ENCODE measurements at regions not wholly inside any gene's neighbourhood (a gene's known extent, or its start where the extent isn't known, plus 50 kb on each side); places are given as distances from the start of the nearest gene placed in this dataset.

DNA sequence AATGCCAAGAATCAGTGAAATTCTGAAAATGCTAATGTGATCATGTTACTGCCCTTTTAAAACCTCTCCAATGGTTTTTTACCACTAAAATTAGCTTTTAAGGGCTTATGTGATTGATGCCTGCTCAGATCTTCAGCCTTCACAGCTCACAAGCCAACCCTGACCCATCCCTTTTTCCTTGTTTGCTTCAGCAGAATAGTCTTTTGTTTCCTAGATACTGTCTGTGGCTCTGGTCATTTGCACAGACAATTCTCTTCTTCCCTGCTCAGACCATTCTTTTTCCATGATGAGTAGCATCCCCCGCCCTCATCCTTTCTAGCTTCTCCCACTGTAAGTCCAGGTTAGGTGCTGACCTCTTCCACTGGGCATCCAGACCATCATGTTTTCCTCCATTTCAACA is 164.9 kb upstream of the NT5C1B start:
- Mint-ChIP-seq H3K27ac (no peak overlapping the region), H3K27me3 (no peaks in the 10 kb centered on the region), H3K9me3 (no peaks in the 10 kb centered on the region), H3K4me3 (no peak overlapping the region), H3K36me3 (ENCODE audit: low read depth) (no peaks in the 10 kb centered on the region), H3K4me1 (ENCODE audit: low read depth) (no peaks in the 10 kb centered on the region)
- intact Hi-C loops (cut with micrococcal nuclease) = no loop called here

DNA sequence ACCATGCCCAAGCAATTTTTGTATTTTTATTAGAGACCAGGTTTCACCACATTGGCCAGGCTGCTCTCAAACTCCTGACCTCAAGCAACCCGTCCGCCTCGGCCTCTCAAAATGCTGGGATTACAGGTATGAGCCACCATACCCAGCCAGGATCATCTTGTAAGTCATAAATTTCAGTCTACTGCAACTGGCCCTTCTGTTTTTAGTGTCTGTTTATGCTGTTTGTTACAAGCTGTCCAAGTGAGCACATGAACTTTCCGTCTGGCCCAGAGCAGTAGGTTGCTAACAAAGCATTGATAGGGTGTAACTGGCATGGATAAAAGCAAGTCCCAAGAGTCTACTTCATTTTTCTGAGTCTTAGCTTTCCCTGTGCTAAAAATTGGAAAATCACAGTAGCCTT is 164.4 kb upstream of the NT5C1B start:
- H3K27ac Mint-ChIP-seq = no peak overlapping the region
- no peaks in the 10 kb centered on the region for H3K27me3 Mint-ChIP-seq
- H3K4me3 Mint-ChIP-seq = no peak overlapping the region
- no peaks in the 10 kb centered on the region for H3K36me3 Mint-ChIP-seq (ENCODE audit: low read depth)
- no peaks in the 10 kb centered on the region for H3K9me3 Mint-ChIP-seq
- intact Hi-C loops (cut with micrococcal nuclease) = no loop called here
- no peaks in the 10 kb centered on the region for H3K4me1 Mint-ChIP-seq (ENCODE audit: low read depth)

DNA sequence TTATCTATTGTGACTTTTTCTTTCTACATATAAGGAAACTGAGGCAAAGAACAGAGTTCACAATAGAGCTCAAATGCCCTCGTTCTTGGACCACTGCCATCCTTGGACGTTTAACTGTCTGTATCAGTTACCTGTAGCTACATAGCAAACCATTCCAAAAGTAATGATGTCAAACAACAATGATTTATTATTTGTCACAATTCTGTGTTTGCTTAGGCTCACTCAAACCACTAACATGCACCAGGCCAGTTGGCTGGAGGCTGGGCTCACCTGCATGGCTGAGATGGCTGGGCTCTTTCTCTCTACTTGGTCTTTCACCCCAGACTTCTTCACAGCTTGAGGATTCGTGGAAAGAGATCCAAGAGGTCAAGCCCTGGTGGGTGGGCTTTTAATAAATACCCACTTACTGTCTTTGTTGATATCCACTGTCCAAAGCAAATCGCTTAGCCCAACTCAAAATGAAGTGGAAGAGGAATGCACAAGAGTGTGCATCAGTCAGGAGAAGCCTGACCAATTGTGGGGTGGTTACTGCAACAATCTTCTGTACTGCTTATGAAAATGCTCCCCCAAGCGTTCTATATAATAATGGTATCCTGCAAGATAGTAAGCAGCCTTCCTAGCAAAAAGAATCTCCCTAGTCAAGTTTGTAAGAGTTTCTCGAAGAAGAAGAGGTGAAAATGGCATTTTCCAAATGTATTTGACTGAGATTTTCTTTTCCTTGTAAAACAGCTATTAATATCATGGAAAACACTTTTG is 163.5 kb upstream of the NT5C1B start:
- intact Hi-C loops (cut with micrococcal nuclease) = no loop called here

DNA sequence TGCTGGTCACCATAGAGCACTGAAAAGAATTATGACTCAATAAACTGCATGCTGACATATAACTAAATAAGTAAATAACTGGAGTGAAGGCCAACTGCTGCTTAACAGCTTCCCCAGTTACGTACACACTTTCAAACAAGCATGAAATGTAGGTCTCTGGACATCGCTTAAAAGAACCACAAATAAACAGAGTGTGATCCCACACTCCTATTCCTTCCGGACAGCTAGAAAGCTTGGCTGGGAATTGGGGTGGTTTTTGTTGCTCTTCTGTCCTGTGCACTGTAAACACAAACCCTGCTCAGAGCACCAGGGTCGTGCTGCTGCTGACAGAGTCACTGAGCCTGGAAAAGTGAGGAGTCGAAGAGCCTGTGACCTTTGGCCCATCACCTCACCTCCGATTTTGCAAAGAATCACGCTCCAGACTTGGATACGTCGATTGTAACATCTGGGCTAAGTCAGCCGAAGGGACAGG is 162.7 kb upstream of the NT5C1B start:
- H3K36me3 Mint-ChIP-seq (ENCODE audit: low read depth) = no peaks in the 10 kb centered on the region
- intact Hi-C loops (cut with micrococcal nuclease) = no loop called here
- no peaks in the 10 kb centered on the region for H3K9me3 Mint-ChIP-seq
- no peaks in the 10 kb centered on the region for H3K4me1 Mint-ChIP-seq (ENCODE audit: low read depth)
- no peak overlapping the region for H3K4me3 Mint-ChIP-seq
- no peaks in the 10 kb centered on the region for H3K27me3 Mint-ChIP-seq
- H3K27ac Mint-ChIP-seq = no peak overlapping the region

More for the DNA sequence above, 163.5 kb upstream of the NT5C1B start:
- Mint-ChIP-seq H3K4me1 (ENCODE audit: low read depth) (no peaks in the 10 kb centered on the region), H3K4me3 (no peak overlapping the region), H3K27me3 (no peaks in the 10 kb centered on the region), H3K27ac (no peak overlapping the region), H3K36me3 (ENCODE audit: low read depth) (no peaks in the 10 kb centered on the region), H3K9me3 (no peaks in the 10 kb centered on the region)

DNA sequence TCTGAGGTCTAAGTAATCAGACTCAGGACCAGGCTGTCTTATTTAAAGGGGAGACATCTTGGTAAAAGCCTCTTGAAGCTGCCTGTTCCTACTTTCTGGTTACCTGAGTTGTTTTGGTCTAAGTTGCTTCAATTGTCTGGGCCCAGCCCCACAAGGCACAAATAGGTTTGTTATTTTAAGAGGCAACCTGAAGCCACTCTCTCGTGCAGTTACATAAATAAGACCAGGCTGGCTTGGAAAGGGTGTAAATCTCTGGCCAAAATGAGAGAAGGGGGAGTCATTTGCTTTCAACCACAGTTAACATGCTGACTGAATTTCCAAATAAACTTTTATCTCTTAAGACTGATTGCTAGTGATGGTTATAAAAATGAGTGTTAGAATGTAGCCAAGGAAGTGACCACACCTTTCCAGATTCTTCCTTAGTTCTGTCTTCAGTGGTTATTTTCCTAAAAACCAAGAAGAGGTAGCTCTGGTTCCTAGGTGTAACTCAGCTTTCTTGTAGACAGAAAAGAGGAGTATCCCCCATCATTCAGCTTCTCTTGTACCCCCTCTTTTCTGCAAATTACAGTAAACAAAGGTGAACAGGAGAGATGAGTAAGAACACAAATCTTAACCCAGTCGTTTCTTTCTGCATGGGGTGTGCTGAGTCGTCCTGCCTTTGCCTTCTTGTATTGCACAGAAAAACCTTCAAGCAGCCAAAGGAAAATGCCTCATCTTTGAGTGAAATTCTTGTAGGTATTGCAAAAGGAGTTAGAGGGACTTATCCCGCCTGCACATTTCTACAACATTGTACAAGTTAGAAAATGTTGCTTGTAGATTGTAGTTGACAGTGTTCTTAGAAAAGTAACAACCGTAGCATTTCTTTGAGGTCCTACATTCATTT is 161.5 kb upstream of the NT5C1B start:
- H3K9me3 Mint-ChIP-seq = no peaks in the 10 kb centered on the region
- no peaks in the 10 kb centered on the region for H3K36me3 Mint-ChIP-seq (ENCODE audit: low read depth)
- H3K4me3 Mint-ChIP-seq = no peak overlapping the region
- no peaks in the 10 kb centered on the region for H3K27me3 Mint-ChIP-seq
- intact Hi-C loops (cut with micrococcal nuclease) = no loop called here
- no peak overlapping the region for H3K27ac Mint-ChIP-seq
- no peaks in the 10 kb centered on the region for H3K4me1 Mint-ChIP-seq (ENCODE audit: low read depth)

DNA sequence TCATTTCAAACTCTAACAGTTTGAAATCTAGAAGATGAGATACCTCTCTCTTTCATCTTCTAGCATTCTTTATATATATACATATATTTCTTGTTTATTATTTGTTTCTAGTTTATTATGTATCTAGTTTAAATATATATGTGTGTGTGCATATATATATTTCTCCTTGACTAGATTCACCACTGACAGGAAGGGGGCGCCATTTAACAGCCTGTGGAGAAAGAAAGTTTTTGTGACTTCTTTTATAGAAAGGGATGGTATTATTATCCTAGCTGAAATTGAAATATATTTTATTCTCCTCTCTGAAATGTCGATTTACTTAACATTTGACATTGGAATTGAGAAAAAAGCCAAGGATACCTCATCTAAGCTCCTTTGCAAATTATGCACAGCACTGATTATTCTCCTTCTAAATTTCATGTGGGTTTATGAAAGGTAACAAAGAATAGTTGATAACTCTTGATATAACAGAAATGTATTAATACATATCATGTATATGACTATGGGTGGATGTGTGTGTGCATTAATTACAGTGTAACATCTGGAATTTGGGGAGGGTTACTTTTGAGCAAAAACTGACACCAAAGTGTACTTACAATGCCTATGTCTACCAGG is 160.7 kb upstream of the NT5C1B start:
- intact Hi-C loops (cut with micrococcal nuclease) = no loop called here
- Mint-ChIP-seq H3K4me1 (ENCODE audit: low read depth) (no peaks in the 10 kb centered on the region), H3K27me3 (no peaks in the 10 kb centered on the region), H3K4me3 (no peak overlapping the region), H3K36me3 (ENCODE audit: low read depth) (no peaks in the 10 kb centered on the region), H3K9me3 (no peaks in the 10 kb centered on the region), H3K27ac (no peak overlapping the region)

DNA sequence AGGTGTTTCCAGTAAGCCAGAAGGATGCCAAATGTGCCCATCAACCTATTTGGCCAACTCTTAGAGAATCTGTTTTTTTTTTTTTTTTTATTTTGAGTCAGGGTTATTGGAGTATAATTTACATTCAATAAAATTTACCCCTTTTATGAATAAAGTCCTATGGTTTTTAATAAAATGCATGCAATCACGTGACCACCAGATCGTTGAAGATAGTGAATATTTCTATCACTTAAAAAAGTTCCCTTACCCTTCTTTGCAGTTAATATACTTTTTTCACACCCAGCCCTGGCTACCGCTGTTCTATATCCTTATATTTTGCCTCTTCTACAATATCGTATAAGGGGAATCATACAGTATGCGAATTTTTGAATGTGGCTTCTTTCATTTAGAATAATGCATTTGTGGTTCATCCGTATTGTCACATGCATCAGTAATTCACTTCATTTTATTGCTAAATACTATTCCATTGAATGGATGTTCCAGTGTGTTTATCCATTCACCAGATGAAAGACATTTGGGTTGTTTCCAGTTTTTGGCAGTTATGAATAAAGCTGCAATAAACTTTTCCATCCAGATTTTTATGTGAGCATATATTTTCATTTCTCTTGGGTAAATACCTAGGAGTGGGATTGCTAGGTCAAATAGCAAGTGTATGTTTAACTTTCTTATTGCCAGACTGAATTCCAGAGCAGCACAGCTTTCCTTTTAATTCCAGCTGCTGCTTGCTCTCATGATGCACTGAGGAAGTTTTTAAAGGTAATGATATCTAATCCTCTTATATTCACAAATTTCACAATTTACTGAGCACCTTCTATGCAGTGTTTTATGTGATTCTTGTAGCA is 156.3 kb upstream of the NT5C1B start:
- H3K4me1 Mint-ChIP-seq (ENCODE audit: low read depth) = no peaks in the 10 kb centered on the region
- no peaks in the 10 kb centered on the region for H3K27me3 Mint-ChIP-seq
- H3K9me3 Mint-ChIP-seq = no peaks in the 10 kb centered on the region
- intact Hi-C loops (cut with micrococcal nuclease) = no loop called here
- no peaks in the 10 kb centered on the region for H3K36me3 Mint-ChIP-seq (ENCODE audit: low read depth)
- H3K4me3 Mint-ChIP-seq = no peak overlapping the region
- no peak overlapping the region for H3K27ac Mint-ChIP-seq

DNA sequence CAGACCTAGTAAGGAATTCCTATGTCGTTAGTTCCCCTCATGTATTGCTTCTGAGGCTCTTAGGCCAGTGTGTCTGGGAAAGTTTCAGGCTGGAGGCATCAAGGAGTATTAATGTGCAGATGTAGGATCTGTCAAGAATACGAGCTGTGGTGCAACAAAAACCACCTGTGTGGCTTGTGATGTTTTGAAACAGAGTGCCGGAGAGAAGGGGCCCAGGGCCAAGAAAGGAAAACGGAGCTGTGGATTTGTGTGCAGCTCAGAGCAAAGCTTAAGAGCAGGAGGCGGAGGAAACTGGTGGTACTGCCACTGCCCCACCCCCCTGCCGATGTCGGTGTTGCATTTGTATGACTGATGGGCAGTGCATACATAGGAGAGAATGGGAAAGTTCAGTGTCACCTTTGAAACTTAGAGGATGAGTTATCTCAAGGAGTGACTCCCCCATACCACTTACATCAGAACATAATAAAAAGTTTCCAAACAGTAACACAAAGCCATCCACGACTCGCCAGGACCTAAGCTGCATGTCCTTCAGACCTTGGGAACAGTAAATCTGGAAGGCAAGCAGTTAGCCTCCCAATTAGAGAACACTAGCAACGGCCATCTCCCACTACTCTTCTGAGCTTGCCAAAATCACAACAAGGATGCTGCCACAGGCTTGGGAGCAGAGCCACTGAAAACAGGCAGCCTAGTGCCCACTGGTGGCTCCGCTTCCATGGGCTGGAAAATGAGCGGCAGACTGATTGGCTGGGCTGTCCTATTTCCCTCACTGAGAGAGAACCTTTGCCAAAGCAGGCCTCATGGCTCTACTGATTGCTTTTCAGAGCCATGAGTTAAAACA is 152.7 kb upstream of the NT5C1B start:
- no peaks in the 10 kb centered on the region for H3K27me3 Mint-ChIP-seq
- intact Hi-C loops (cut with micrococcal nuclease) = no loop called here
- H3K27ac Mint-ChIP-seq = no peak overlapping the region
- H3K4me3 Mint-ChIP-seq = no peak overlapping the region
- H3K36me3 Mint-ChIP-seq (ENCODE audit: low read depth) = no peaks in the 10 kb centered on the region
- H3K9me3 Mint-ChIP-seq = no peaks in the 10 kb centered on the region
- no peaks in the 10 kb centered on the region for H3K4me1 Mint-ChIP-seq (ENCODE audit: low read depth)

DNA sequence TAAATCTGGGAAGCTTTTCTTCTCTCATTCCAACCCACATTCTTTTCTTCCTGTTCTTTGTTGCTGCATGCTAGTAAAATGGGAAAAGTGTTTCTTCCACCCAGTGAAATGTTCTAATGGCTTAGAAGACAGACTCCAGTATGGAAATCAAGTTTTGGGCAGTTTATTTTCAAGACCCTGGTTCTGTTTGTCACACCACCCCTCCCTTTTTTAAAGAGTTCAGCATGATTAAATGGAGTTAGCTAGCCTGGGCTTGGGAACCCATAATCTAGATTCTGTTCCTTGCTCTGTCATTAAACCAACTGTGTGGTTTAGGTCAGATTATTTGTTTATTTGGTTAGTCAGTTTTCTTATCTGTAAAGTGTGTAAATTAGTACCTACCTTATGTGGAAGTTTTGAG is 151.8 kb upstream of the NT5C1B start:
- intact Hi-C loops (cut with micrococcal nuclease) = no loop called here
- no peak overlapping the region for H3K27ac Mint-ChIP-seq
- H3K4me3 Mint-ChIP-seq = no peak overlapping the region
- H3K9me3 Mint-ChIP-seq = no peaks in the 10 kb centered on the region
- no peaks in the 10 kb centered on the region for H3K36me3 Mint-ChIP-seq (ENCODE audit: low read depth)
- H3K4me1 Mint-ChIP-seq (ENCODE audit: low read depth) = no peaks in the 10 kb centered on the region
- H3K27me3 Mint-ChIP-seq = no peaks in the 10 kb centered on the region

DNA sequence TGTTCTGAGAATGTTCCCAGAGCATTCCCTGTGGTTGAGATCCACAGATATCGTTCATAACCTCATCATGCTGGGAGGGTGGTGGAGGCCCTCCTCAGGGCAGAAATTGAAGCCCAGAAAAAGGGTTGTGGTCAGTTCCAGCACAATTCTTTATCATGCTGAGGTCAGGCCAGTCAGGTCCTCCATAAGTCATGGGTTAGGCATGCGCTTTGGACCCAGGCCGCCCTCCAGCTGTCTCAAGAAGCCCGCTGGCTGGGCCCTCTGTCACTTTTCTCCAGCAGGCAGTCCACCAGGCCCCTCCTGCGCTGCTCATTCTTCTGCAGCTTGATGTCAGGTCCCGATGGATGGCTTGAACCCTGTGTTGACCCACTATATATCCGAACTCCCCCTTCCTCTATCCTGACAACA is 151.1 kb upstream of the NT5C1B start:
- Mint-ChIP-seq H3K4me1 (ENCODE audit: low read depth) (no peaks in the 10 kb centered on the region), H3K27me3 (no peaks in the 10 kb centered on the region), H3K9me3 (no peaks in the 10 kb centered on the region), H3K4me3 (no peak overlapping the region), H3K36me3 (ENCODE audit: low read depth) (no peaks in the 10 kb centered on the region), H3K27ac (no peak overlapping the region)
- intact Hi-C loops (cut with micrococcal nuclease) = no loop called here

DNA sequence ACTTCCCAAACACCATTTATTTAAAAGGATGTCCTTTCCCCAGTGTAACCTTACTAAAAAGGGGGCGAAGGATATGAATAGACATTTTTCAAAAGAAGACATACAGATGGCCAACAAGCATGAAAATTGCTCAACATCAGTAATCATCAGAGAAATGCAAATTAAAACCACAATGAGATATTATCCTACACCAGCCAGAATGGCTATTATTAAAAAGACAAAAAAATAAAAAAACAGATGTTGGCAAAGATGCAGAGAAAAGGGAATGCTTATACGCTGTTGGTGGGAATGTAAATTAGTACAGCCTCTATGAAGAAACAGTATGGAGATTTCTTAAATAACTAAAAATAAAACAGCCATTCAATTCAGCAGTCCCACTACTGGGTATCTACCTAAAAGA is 142.3 kb upstream of the NT5C1B start:
- no peaks in the 10 kb centered on the region for H3K36me3 Mint-ChIP-seq (ENCODE audit: low read depth)
- intact Hi-C loops (cut with micrococcal nuclease) = no loop called here
- H3K27me3 Mint-ChIP-seq = no peaks in the 10 kb centered on the region
- no peaks in the 10 kb centered on the region for H3K4me1 Mint-ChIP-seq (ENCODE audit: low read depth)
- no peak overlapping the region for H3K27ac Mint-ChIP-seq
- no peak overlapping the region for H3K4me3 Mint-ChIP-seq
- H3K9me3 Mint-ChIP-seq = no peaks in the 10 kb centered on the region

DNA sequence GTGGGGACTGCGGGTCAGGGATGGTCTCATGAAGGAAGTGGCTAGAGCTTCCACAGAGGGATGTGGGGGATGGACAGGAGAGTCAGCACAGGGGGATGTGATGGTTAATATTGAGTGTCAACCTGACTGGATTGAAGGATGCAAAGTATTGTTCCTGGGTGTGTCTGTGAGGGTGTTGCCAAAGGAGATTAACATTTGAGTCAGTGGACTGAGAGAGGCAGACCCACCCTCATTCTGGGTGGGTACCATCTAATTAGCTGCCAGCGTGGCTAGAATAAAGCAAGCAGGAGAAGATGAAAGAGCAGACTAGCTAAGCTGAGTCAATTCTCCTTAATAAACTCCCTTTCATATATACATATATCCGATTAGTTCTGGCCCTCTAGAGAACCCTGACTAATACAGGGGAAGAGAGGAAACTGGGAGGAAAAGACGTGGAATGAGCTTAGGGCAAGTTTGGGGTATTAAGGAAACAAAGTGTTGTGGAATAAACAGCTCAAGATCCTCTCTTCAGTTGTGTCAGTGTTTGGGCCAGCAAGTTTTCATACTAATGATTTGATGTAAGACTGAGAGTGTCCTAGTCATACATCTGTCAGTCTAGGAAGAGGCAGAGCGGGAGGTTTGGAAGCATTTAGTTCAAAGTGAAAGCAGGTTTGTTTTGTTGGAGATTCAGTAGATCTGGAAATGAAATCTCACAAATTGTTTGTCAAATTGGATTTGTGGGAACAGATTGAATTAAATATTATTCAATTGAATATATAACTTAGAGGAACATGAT is 135.2 kb upstream of the NT5C1B start:
- H3K27me3 Mint-ChIP-seq = no peaks in the 10 kb centered on the region
- H3K9me3 Mint-ChIP-seq = peaks cover 26% of the 10 kb centered on the region
- no peak overlapping the region for H3K27ac Mint-ChIP-seq
- intact Hi-C loops (cut with micrococcal nuclease) = no loop called here
- H3K36me3 Mint-ChIP-seq (ENCODE audit: low read depth) = no peaks in the 10 kb centered on the region
- H3K4me1 Mint-ChIP-seq (ENCODE audit: low read depth) = no peaks in the 10 kb centered on the region
- H3K4me3 Mint-ChIP-seq = no peak overlapping the region

Data from dendritic cell treated with granulocyte-macrophage colony-stimulating factor and Interleukin-4, amounts not matched to agents 40 ng/mL and 50 ng/mL, for 4 days (primary cell).